NCI-H460 (cell line): ENCODE measurements at regions not wholly inside any gene's neighbourhood (a gene's known extent, or its start where the extent isn't known, plus 50 kb on each side); places are given as distances from the start of the nearest gene placed in this dataset.
"Not testable (repeated sequence)": the region's sequence is repeated elsewhere in the genome, so short reads cannot be mapped to it uniquely, and the experiment has no call there.

Experiments used
- DNase-seq: peaks from one replicate; pipeline ENCODE4 v3.0.0-alpha.2; 2016; ENCODE audit warnings: low read depth; ENCODE audit errors: extremely low read depth

DNA sequence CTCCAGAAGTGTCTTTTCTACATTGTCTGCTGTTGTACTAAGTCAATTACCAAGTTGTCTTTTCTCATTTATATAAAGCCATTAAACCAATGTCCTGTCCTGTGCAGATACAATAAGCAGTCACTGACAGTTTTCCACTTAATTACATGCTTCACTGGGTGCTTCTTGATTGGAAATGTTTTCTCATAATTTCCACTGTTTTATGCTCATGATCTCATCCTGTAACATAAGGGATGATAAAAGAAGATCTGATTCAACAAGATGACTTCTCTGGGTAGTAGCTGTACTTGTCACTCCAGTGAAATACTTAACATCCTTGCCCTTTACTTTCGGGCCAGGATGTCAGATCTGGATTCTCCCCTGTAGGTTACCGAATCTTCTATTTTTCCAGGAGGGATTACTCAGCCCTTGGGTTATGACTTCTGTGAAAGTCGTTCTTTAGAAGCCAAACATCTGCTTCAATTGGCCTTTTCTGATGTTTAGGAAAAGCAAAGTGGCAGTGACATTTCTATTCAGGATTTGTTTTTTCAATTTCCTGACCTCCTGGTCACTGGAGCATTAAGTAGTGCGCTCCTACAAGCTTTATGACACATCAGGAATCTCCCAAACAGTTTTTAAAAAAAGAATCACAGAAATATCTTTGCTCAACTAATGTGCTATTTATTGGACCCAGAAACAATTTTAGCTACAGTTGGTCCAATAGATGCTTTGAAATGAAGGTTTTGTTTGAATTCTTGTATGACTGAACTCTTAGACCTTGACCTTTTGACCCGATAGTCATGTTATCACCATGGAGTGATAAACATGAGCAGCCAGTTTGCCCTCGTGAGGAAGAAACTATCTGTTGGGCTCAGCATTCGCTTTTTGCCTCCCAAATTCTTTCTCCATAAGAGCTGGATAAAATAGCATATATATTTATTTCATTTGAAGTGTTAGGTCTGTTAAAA is 234.5 kb upstream of the SSTR1 start:
- DNase-seq, result no peak

DNA sequence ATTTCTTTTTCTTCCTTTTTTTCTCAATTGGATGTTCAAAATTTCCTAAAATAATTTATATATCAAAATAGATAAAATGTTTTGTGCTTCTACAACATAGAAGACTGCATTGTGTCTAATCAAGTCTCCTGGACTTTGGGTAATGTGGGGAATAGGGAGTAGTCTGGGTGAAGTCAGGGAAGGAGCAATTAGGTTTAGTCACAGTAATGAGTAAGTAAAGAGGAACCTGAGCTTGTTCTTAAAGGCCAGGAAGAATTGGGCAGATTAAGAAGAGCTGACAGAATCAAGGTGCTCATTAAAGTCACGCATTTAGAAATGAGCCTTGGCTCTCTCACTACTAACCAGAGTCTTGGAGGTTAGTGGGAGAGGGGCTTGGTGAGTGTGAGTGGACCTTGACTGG is 233.3 kb upstream of the SSTR1 start:
- DNase-seq, result no peak

GRCh38 chr14:37977481-37977880 is 230.2 kb upstream of the SSTR1 start:
- DNase-seq, result no peak

DNA sequence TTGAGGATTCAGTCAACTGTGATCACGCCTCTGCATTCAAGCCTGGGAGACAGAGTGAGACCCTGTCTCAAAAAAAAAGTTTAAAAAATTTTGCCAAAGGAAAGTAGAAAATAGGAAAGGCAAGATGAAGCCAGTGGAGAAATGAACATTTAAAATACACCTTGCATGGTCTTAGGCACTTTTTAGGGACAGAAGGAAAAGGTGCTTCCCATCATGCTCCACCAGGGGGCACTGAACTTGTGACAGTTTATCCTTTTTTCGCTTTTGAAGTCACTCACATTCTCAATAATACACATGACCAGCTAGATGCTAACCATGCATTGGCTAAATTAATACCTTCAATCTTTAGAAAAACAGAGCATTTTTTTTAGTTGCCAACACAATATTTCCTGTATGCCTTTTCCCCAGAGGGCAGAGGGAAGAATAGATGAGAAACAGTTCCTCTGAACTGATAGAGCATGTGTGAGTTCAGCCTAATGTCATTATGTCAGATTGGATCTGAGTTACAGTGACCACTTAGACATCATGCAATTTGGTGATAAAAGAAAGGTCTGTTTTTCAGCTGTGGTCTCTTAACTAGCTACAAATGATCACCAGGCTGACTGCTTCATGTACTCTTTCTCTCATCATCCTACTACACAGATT is 221.8 kb upstream of the SSTR1 start:
- peak; percentile 30 for DNase-seq

GRCh38 chr14:37988472-37988871 is 219.2 kb upstream of the SSTR1 start:
- no peak for DNase-seq

DNA sequence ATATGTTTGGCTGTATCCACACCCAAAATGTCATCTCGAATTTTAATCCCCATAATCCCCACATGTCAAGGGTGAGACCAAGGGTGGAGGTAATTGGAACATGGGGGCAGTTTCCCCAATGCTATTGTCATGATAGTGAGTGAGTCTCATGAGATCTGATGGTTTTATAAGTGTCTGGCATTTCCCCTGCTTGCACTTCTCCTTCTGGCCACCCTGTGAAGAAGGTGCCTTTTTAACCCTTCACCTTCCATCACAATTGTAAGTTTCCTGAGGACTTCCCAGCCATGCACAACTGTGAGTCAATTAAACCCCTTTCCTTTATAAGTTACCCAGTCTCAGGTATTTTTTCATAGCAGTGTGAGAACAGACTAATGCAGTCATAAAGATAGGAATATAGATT is 216.7 kb upstream of the SSTR1 start:
- DNase-seq, result no peak

DNA sequence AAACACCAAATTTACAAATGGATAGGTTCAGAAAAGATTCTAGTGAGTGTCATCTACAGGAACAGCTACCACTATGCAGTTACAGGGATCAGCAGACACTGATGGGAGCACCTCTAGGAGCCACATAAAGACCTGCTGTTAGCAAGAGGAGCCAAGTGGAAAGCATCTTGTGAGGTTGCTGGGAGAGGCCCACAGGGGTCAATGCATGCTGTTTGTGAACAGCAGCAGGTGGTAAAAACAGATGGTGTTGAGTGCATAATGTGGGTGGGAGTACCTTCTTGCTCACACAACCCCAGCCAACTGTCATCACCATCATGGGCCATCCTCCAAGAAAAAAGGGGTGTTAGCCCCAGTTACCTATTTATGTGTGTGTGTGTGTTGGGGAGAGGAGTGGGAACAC is 215.2 kb upstream of the SSTR1 start:
- no peak for DNase-seq

DNA sequence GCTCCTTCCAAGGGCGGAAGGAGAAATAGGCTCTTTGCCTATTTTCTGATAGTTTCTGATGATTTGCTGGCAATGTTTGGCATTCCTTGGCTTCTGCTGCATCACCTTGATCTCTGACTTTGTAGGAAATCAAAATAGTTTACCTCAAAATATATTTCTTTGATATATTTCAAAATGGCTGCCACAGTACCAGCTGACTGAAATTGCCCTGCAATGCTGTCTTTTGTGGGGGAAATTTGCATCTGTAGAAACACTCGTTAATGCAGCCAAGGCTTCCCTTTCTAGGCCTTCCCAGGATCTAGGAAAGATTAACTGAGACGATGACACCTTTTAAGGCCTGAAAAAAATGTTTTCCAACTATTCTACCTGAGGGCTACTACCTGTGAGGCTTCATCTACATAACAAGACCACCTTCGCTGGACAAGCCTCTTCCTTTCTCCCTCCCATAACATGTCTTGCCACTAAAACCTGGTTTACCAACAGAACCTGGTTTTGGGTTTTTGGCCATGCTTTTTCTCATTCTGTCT is 212.8 kb upstream of the SSTR1 start:
- DNase-seq, result no peak

- no peak for DNase-seq
Measured at GRCh38 chr14:37997017-37997416, 210.7 kb upstream of the SSTR1 start.

DNA sequence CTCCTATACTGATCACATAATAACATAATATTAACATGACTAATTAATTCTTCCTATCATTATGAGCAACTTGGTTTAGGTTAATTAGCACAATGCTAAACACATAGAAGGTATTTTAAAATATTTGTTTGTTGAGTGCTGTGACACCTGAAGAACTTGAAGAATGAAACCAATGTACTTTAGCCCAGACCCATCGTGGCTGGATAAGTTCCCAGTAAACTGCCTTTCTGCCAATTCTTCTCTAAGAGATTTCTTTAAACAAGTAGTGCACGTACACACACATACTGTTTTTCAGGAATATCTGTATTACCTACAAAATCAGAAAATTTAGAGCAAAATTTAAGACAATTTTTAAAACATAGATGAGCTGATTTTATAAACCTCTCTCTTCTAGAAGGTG is 207.4 kb upstream of the SSTR1 start:
- no peak for DNase-seq

GRCh38 chr14:38001501-38001900 is 206.2 kb upstream of the SSTR1 start:
- no peak for DNase-seq

GRCh38 chr14:38003746-38004609 is 203.7 kb upstream of the SSTR1 start:
- no peak for DNase-seq

DNA sequence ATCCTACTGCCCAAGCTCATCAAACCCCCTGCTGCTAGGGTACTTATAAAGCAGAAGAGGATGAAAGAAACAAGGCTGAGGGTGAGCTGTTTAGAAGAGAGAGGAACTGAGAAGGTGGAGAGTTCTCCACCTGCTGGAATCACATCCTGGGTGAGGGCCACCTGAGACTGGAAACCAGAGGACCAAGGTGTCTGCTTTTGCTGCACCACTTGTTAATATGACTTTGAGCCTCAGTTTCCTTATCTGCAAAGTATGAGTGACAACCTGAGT is 203.2 kb upstream of the SSTR1 start:
- no peak for DNase-seq

- not testable (repeated sequence) for DNase-seq
Measured at GRCh38 chr14:38011156-38011555, 196.5 kb upstream of the SSTR1 start.

DNA sequence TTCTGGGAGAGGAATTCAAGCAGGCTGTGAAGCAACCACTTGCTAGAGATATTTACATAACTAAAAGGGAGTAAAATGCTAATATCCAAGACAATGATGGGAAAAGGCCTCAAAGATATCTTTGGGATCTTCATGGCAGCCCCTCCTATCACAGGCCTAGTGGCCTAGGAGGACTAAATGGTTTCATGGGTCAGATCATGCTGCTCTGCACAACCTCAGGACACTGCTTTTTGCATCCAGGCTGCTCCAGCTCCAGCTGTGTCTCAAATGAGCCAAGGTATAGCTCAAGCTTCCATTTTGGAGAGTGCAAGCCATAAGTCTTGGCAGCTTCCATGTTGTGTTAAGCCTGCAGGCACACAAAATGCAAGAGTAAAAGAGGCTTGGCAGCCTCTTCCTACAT is 195.6 kb upstream of the SSTR1 start:
- no peak for DNase-seq

- no peak for DNase-seq
Measured at GRCh38 chr14:38016497-38016896, 191.2 kb upstream of the SSTR1 start.

DNA sequence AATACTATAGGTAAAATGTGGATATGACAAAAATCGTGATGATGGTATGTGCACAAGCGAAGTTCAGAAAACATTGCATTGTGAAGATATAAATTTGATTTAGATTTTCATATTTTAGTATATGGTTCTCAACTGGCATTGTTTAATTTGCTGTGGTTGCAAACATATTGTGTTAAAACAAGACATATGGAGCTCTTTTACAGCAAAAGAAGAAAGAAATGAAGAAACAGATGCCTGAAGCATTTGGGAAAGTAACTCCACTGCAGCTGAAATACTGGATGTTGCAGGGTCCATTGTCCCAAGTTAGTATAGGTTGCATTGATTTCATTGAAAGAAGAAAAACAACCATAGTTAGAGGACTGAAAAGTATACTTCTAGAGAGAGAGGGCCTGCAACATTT is 185.8 kb upstream of the SSTR1 start:
- no peak for DNase-seq

GRCh38 chr14:38022775-38023174 is 184.9 kb upstream of the SSTR1 start:
- no peak for DNase-seq

GRCh38 chr14:38038171-38038570 is 169.5 kb upstream of the SSTR1 start:
- DNase-seq, result no peak

GRCh38 chr14:38038986-38039385 is 168.7 kb upstream of the SSTR1 start:
- no peak for DNase-seq

DNA sequence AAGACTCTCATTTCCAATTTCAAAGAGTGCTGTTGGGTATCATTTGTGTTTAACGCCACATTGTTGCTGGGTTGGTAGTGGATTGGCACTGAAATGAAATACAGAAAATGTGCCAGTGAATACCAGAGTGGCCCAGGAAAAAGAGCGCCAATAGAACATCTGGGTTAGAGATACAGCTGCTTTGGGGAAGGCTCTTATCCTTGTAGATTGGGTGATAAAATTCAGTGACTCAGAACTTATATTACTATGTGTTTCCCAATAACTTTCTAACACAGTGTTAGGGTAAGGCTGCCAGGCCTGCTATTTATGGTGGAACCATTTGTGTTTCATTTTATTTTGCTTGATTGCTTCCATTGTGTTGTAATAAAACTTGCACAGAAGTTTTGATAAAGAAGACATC is 168.2 kb upstream of the SSTR1 start:
- no peak for DNase-seq
